M059J (cell line): ENCODE measurements at regions not wholly inside any gene's neighbourhood (a gene's known extent, or its start where the extent isn't known, plus 50 kb on each side); places are given as distances from the start of the nearest gene placed in this dataset.
"Not testable (repeated sequence)": the region's sequence is repeated elsewhere in the genome, so short reads cannot be mapped to it uniquely, and the experiment has no call there.

Experiments used
- DNase-seq: peaks from one replicate; pipeline ENCODE4 v3.0.0-alpha.2; 2012; ENCODE audit warnings: low read depth

DNA sequence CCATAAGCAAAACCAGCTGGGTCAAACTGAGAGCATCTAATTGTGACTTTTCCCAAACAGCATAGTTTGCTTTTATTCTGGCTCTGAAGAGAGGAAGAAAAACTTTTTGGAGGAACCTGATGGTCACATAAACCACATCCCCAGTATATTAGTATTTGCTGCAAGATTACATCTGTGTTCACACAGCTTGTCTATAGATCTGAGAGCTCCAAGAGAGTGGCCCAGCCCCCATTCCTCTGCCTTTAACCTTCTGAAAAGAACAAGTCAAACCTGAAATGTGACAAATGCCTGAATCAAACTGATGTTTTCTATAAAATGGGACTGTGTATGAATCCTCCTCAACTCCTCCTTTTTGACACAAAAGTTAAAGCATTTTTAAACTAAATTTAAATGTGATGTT lies 435.2 kb downstream of the ZNF479 start:
- DNase-seq = not testable (repeated sequence)

DNA sequence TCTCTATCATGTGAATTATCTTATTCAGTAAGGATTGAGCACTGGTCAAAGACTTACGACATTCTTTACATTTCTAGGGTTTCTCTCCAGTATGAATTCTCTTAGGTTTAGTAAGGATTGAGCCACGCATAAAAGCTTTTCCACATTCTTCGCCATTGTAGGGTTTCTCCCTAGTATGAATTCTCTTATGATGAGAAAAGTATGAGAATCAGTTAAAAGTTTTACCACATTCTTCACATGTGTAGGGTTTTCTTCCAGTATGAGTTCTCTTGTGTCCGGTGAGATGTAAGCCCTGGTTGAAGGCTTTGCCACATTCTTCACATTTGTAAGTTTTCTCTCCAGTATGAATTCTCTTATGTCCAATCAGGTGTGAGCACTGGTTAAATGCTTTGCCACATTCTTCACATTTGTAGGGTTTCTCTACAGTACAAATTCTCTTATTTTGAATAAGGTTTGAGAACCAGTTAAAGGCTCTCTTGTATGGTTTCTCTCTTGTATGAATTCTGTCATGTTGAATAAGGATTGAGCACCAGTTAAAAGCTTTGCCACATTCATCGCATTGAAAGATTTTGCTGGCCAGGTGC lies 445.9 kb downstream of the ZNF479 start:
- DNase-seq = no peak

DNA sequence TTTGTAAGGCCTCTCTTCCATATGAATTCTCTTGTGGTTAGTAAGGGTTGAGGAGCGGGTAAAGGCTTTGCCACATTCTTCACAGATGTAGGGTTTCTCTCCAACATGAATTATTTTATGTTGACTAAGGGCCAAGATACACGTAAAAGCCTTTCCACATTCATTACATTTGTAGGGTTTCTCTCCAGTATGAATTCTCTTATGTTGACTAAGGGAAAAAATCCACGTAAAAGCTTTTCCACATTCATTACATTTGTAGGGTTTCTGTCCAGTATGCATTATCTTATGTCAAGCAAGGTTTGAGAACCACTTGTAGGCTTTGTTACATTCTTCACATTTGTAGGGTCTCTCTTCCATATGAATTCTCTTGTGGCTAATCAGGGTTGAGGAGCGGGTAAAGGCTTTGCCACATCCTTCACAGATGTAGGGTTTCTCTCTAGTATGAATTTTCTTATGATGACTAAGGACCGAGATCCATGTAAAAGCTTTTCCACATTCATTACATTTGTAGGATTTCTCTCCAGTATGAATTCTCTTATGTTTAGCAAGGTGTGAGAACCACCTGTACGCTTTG lies 493.0 kb downstream of the ZNF479 start:
- DNase-seq = no peak

DNA sequence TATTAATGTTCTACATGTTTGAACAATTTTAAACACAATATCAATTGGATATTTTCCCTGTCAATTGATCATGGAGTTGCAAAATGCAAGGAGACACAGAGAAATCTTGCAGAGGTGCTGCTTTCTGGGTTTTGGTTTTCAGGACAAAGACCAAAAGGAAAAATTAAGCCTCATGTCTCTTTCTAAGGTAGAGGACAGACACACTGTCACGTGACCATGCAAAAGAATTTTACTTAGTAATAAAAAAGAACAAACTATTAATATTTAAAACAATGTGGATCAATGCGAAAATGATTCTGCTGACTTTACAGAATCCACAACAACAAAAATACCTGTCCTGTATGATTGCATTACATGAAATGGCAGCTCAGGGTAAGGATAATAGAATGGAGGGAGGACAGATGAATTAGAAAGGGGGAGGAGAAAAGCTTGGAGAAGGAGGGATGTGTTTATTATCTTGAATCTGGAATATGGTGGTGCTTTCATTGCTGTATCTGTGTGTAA lies 493.7 kb upstream of the NUPR2 start:
- no peak for DNase-seq

DNA sequence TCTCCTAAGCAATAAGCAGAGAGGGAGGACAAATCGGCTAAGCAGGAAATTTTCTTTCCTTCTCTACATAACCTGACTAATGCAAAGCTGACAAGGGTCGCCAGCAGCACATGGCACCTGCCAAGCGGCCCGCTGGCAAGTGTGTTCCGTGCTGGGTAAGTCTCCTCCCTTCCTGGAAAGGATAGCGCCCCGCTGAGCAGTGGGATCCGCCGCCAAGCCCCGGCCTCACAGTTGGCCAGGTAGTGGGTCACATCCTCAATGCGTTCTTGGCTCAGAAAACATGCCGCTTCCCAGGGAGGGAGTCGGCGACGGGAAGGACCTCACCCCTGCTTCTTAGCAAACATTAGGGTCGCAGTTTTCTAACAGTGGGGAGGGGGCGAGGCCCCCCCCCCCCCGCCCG lies 488.9 kb upstream of the NUPR2 start:
- DNase-seq = no peak

DNA sequence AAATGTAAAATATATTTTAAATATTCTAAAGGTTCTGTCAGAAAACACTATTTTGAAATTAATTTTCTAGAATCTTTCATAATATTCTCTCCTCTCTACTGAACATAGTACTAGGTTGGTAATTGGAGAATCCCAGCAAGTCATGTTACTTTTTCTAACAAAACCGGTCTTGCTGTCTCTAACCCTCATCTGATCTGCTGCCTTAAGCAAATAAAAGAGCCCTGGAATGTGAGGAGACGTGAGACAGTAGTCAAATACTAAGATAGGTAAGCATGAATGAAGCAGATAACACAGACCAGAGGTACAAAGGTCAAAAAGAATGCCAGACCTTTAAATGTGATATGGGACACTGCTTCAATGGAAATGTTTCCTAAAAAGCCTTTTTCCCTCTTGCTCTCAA lies 462.4 kb upstream of the NUPR2 start:
- no peak for DNase-seq

DNA sequence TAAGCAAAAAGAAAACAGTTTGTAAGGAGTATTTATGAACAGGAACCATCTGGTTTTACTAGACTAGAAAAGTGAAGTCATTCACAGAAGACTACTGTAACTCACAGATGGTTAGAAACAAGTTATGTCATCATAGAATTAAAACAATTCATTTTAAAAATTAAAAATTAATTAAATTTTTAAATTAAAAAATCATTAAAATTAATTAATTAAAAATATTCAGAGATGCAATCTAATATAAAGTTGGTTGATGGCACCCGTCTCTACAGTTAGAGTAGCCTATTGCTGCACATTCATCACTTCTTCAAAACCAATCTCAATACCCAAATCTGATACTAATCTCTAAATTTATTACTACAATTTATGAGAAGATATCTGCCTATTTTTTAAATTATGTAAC lies 454.8 kb upstream of the NUPR2 start:
- no peak for DNase-seq

DNA sequence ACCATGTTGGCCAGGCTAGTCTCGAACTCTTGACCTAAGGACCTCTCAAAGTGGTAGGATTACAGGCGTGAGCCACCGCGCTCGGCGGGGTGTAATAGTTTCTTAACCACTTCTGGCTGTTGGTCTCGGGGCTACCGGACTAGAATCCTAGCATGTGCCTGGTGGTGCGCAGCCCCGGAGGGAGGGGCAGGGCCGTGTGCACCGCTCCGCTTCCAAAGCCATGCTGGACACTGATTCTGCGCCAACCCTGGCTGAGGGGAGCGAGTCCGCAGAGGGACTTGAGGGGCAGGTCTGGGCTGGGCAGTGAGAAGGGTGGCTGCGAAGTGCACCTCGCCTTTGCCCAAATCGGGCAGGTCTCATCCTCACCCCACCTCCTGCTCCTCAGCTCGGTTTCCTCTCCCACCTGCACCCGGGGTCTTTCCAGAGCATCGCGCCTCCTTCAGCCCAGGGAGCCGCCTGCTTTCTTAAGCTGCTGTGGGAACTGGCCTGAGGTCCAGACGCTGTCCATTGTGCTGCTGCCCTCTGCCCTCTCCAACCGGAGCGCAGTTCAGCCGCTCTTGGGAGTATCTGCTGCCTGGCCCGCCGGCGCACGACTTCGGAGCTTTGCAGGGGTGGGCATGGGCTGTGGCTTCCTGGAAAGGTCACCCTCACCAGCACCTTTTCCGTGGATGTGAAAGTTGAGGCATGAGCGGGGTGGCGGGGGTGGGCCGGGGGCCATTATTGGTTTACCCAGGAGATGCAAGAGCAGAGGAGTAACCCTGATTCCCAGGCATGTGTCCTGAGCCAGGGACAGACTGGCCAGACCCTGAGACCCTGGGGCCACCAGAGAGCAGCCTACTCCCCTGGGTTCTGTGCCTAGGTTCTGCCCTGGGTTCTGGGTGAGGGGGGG lies 422.6 kb upstream of the NUPR2 start:
- no peak for DNase-seq

DNA sequence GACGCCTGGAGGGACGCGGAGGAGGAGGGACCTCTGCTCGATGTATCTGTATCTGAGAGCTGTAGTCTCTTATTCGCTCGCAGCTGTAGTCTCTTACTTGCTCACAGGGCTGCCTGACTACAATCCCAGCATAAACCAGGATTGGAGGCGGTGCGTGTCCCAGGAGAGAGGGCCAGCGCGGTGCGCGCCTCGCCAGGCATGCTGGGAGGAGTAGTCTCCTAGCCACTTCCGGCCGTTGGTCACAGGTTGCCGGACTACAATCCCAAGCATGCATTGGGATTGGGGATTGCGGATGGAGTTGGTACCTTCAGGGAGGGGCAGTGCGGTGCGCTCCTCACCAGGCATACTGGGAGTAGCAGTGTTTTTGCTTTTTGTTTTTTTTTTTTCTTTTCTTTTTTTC lies 421.7 kb upstream of the NUPR2 start:
- no peak for DNase-seq

DNA sequence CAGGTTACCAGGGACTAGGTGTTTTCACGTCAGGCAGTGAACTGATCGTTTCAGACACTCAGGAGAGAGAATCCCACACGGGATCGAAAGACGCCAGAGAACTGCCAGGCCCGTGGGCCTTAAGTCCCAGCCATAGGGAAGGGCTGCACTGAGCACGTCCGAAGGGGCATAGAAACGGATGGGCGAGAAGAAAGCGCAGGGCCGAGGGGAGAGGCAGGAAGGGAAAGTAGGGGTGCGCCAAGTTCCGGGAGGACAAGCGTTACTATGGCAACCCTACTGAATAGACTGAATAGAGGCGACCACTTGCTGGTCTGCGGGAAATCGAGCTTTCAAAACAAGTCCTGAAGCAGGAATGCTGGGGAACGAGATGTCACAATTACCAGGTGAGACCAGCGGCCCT lies 421.3 kb upstream of the NUPR2 start:
- DNase-seq = no peak

DNA sequence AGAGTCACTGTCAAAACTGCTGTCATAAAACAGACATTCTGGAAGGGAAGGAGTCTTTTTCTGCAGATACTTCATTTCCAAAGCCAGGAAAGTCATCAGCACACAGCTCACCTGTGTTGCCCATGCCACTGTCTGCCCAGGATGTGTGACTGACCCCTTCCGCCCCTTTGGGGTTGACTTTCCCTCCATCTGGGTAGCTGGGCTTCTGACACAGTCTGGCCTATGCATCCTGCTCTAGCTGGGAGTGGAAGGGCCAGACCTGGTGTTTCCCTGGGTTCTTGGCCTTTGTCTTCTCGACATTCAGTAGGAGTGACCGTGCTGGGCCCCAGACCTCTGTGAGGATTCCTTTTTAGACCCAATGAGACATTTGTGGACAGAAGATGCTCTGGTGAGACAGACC lies 378.9 kb upstream of the NUPR2 start:
- no peak for DNase-seq

DNA sequence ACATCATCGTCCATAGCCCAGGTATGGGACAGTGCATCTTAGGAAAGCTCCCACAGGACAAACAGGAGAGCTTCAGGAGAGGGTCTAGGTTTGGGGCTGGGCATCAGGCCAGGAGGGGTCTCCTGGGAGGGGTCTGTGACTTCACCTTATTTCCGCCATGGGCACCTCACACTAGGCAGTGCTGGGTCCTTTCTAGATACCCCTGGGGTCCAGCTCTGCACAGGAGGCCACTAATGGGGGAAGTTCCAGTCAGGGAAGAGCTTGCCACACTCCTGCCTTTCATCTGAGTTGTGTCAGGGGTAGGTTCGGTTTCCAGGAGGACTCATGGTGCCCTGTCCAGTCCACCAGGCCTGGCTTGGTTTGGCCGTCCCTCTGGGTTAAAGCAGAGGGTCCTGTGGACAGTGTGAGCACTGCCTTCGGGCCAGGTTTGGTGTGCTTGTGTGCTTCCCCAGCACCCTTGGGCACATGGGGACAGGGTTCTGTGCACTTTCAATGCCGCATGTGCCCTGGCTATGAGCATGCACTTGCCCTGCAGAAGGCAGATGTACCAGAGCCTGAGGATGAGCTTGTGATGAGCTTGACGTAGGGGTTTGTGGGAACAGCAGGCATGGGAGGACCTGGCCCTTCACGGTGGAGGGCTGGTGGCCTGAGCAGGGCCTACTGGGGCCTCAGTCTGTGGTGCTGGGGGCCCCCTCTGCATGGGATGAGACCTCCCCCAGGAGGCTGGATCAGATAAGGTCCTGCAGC lies 377.7 kb upstream of the NUPR2 start:
- DNase-seq = no peak

DNA sequence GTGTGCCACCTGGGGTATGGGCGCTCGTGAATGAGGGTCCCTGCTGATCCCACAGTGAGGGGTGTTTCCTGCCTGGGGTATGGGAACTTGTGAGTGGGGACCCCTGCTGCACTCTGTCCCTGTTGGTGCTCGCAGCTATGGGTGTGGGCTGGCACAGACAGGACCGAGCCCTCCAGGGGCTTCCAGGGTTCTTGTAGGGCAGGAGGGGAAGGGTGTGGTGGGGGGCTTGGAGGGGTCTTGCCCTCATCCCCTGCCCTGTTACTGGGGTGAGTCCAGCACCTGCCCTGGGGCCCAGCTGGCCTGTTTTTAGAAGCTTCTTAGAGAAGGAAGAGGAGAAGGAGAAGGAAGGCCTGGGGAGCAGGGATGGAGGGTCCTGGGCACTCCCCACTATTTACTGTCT lies 377.0 kb upstream of the NUPR2 start:
- no peak for DNase-seq

DNA sequence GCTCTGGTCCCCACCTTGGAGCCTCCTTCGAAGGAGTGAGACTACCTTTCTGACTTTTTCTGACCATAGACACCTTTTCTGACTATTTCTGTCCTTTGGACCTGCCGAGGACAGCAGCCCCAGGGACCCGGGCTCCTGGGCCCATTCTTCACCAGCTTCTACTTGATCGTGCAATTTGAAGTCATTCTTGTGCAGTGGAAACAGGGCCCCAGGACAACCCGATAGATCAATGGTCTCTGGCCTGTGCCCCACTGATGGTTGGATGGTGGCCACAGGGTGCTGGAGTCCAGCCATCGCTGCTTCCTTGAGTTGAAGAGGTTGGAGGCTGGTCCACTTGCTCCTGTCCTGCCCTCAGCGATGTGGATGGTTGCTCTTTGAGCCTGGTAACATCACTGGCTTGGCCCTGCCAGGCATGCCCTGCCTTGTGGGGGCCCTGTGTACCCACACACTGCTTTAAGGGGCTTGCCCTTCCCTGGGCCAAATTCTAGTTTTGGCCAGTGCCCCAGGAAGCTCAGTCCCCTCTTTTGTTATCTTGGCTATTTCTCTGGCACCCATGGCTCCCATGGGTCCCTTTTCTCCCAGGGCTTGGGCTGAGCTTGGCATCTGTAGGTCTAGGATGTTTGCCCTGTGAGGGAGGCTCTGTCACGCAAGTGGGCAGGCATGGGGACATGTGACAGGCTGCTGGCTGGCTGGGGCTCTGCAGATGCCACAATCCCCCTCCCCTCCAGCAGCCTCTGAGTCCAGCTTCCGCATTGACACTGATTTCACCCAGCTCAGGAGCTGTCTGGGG lies 375.6 kb upstream of the NUPR2 start:
- no peak for DNase-seq

DNA sequence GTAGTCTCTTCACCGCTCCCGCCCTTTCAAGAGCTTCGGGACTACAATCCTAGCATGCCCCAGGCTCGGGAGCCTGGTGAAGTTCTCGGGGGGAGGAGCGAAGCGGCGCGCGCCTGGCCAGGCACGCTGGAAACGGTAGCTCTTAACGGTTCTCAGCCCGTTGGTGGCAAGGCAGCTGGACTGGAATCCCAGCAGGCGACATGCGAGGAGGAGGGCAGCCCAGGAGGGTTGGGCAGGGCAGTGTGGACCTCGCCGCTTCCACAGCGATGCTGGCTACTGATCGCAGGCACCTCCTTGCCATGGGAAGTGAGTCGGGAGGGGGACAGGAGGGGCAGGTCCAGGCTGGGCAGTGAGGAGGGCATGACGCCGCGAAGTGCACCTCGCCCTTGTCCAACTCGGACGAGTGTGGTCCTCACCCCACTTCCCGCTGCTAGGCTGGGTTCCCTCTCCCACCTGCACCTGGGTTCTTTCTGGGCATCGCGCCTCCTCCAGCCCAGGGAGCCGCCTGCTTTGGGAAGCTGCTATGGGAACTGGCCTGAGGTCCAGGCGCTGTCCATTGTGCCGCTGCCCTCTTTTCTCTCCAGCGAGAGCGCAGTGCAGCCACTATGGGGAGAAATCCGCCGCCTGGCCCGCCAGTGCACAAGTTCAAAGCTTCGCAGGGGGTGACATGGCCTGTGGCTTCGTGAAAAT lies 367.8 kb upstream of the NUPR2 start:
- DNase-seq = no peak

DNA sequence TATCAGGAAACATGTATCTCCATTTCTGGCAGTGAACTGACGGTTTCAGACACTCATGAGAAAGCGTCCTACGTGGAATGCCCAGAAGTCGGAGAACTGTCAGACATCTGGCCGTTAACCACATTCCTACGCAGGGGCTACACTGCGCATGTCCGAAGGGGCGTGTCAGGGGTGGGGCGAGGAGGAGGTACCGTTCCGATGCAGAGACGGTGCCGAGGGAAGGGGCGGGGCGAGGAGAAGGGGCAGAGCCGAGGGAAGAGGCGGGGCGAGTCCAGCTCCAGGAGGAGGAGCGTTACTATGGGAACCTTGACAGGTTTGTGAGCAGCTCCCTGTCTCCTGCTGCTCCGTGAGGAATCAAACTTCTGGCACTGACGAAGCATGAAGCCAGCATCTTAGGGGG lies 366.9 kb upstream of the NUPR2 start:
- DNase-seq = no peak

DNA sequence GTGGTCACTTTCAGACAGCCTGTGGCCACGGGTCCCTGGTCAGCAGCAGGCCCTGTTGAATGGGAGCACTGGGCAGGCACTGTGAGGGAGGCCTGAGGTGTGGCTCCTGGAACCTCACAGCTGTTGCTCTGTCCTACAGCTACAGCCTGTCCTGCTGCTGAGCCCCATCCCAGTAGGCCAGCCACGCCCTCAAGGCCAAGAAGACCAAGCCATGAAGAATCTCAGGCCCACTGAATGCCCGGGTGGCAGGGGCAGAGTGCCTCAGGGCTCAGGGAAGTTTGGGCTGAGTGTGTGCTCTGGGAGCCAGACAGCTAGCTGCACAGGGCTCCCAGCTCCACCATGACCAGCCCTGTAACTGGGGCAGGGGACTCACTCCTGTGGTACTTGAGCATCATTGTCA lies 363.5 kb upstream of the NUPR2 start:
- no peak for DNase-seq

DNA sequence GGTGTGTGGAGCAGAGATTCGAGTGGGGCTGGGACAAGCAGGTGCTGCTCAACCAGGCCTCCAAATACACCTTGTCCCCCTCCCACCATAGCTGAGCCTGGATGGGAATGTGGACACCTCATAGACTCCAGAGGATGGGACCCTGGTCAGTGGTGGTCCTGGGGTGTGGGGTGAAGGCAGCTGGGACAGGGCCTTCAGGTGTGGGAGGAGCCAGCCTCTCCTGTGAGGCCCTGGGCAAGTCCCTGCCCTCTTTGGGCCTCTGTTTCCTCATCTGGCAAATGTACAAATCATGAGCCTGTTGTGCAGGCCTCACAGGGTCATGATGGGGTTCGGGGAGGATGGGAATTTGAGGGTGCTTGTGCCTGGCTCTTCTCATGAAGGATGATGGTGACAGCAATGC lies 362.9 kb upstream of the NUPR2 start:
- DNase-seq = no peak

DNA sequence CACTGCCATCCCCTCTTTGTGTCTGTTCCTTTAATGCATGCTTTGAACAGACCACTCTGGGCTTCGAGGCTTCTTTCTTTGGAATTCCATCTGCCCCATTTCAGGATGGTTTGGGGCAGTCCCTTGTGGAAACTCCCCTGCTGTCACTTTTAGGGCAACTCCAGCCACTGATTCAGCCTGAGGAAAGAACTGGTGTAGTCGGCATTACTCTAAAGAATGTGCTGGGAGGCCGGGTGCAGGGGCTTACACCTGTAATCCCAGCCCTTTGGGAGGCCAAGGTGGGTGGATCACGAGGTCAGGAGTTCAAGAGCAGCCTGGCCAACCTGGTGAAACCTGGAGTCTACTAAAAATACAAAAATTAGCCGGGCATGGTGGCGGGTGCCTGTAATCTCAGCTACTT lies 358.1 kb upstream of the NUPR2 start:
- DNase-seq = no peak

DNA sequence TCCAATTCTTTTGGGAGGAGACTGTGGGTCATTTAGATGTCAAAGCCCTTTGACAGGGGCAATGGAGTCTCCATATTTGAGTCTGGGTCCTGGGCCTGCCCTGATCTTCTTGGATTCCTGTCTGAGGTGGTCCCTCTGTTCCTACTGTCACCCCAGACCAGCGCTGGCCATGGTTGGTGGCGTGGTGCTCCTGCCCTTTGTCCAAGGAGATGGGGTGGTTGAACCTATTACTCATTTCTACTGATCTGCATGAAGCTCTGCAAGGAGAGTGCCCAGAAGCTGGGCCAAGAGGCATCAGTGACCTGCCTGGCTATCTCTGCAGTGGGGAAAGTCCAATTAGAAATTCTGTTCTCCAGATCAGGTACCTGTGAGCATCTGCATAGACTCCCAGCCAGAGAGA lies 355.6 kb upstream of the NUPR2 start:
- DNase-seq = no peak
